PC-9 (cell line): ENCODE measurements at regions not wholly inside any gene's neighbourhood (a gene's known extent, or its start where the extent isn't known, plus 50 kb on each side); places are given as distances from the start of the nearest gene placed in this dataset.

Experiments used
- EZH2 ChIP-seq: fragments of 200-600 bp; sonication (generic); IDR thresholded peaks from 2 replicates; pipeline ENCODE4 v1.8.0; 2017; ENCODE audit warnings: antibody characterized with exemption, low read depth
- TF ChIP-seq, protein P1 (sequence below): fragments of 200-600 bp; sonication (generic); conservative IDR thresholded peaks from 2 replicates; pipeline ENCODE4 v1.6.1; 2017; ENCODE audit warnings: mixed run types, antibody characterized with exemption, mild to moderate bottlenecking, moderate library complexity

GRCh38 chr7:153005750-153006435 lies 246.3 kb downstream of the ACTR3B start:
- TF ChIP-seq, protein P1, sequence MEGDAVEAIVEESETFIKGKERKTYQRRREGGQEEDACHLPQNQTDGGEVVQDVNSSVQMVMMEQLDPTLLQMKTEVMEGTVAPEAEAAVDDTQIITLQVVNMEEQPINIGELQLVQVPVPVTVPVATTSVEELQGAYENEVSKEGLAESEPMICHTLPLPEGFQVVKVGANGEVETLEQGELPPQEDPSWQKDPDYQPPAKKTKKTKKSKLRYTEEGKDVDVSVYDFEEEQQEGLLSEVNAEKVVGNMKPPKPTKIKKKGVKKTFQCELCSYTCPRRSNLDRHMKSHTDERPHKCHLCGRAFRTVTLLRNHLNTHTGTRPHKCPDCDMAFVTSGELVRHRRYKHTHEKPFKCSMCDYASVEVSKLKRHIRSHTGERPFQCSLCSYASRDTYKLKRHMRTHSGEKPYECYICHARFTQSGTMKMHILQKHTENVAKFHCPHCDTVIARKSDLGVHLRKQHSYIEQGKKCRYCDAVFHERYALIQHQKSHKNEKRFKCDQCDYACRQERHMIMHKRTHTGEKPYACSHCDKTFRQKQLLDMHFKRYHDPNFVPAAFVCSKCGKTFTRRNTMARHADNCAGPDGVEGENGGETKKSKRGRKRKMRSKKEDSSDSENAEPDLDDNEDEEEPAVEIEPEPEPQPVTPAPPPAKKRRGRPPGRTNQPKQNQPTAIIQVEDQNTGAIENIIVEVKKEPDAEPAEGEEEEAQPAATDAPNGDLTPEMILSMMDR = no peak
- no peak for TF ChIP-seq EZH2
